ENCODE measurements at regions not wholly inside any gene's neighbourhood (a gene's known extent, or its start where the extent isn't known, plus 50 kb on each side); places are given as distances from the start of the nearest gene placed in this dataset.

DNA sequence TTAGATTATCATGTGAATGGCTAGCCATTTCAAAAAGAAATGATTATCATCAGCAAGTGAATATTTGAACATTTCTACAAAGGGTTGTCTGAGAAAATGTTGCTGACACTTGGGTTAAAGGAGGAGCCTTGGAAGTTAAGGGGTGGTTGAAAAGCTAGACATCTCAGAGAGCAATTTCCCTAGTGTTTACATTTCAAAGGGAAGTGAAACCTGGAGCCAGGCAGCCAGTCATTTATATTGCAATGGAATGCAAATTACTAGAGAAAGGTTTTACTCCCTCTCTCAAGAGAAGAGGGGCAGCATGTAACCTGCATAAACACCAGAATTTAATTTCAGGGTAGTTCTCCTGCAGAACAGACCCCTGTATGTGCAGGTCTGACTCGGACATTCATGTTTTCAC, 279.0 kb downstream of the SLC16A7 start:
- TF ChIP-seq, protein P1, sequence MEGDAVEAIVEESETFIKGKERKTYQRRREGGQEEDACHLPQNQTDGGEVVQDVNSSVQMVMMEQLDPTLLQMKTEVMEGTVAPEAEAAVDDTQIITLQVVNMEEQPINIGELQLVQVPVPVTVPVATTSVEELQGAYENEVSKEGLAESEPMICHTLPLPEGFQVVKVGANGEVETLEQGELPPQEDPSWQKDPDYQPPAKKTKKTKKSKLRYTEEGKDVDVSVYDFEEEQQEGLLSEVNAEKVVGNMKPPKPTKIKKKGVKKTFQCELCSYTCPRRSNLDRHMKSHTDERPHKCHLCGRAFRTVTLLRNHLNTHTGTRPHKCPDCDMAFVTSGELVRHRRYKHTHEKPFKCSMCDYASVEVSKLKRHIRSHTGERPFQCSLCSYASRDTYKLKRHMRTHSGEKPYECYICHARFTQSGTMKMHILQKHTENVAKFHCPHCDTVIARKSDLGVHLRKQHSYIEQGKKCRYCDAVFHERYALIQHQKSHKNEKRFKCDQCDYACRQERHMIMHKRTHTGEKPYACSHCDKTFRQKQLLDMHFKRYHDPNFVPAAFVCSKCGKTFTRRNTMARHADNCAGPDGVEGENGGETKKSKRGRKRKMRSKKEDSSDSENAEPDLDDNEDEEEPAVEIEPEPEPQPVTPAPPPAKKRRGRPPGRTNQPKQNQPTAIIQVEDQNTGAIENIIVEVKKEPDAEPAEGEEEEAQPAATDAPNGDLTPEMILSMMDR (IDR thresholded peaks at IDR 0.05) = no peak
- no peak for TF ChIP-seq POLR2AphosphoS5 (IDR thresholded peaks at IDR 0.05)

Measured in prostate gland (tissue), 2 donors.